HCT116 (cell line): ENCODE measurements at regions not wholly inside any gene's neighbourhood (a gene's known extent, or its start where the extent isn't known, plus 50 kb on each side); places are given as distances from the start of the nearest gene placed in this dataset.

Source experiments
- CTCF ChIP-seq, 3 experiments: fragments of 200-600 bp in 1 of 3; sonication (generic) in 1 of 3; IDR thresholded peaks in 2 of 3; conservative IDR thresholded peaks in 1 of 3; 2 replicates each; pipeline ENCODE4 v1.5.1; 2012 to 2017; ENCODE audit warnings: low read depth in 2 of 3, low read length in 2 of 3, antibody characterized with exemption in 1 of 3, borderline replicate concordance in 1 of 3, control low read depth in 1 of 3, mild to moderate bottlenecking in 1 of 3, mixed read lengths in 1 of 3, mixed run types in 1 of 3, moderate library complexity in 1 of 3; ENCODE audit not compliant: insufficient read depth in 1 of 3
- EZH2 ChIP-seq: fragments of 200-600 bp; sonication (generic); IDR thresholded peaks from 2 replicates; pipeline ENCODE4 v1.6.1; 2017; ENCODE audit warnings: antibody characterized with exemption, mixed run types
- EZH2phosphoT487 ChIP-seq: fragments of 200-600 bp; IDR thresholded peaks from 2 replicates; pipeline ENCODE4 v1.6.1; 2018; ENCODE audit warnings: antibody characterized with exemption, borderline replicate concordance
- POLR2AphosphoS5 ChIP-seq: IDR thresholded peaks from 2 replicates; pipeline ENCODE4 v1.6.1; 2011; ENCODE audit warnings: mild to moderate bottlenecking, low read depth, low read length, moderate library complexity
- SRF ChIP-seq: IDR thresholded peaks from 2 replicates; pipeline ENCODE4 v1.6.1; 2012; ENCODE audit warnings: low read depth
- ZBTB33 ChIP-seq: IDR thresholded peaks from 2 replicates; pipeline ENCODE4 v1.6.1; 2011; ENCODE audit warnings: mild to moderate bottlenecking, low read length, moderate library complexity; ENCODE audit not compliant: insufficient replicate concordance; ENCODE audit errors: extremely low read depth

GRCh38 chr5:89269721-89270120 is 386.7 kb upstream of the MEF2C start:
- TF ChIP-seq SRF (no peak), POLR2AphosphoS5 (no peak), CTCF (IDR thresholded peaks at IDR 0.05 in 2 of 3, conservative IDR thresholded peaks at IDR 0.05 in 1 of 3; ENCODE audit: borderline replicate concordance in 1 of 3, insufficient read depth in 1 of 3, low read depth in 2 of 3, low read length in 2 of 3) (no peak), EZH2 (no peak), ZBTB33 (no peak), EZH2phosphoT487 (no peak)
